Esophagus muscularis mucosa (tissue), 4 donors: ENCODE measurements at regions not wholly inside any gene's neighbourhood (a gene's known extent, or its start where the extent isn't known, plus 50 kb on each side); places are given as distances from the start of the nearest gene placed in this dataset.

Experiments
- DNase-seq: peaks from one replicate; pipeline ENCODE4 v3.0.0-alpha.2; 2017; ENCODE audit errors: extremely low spot score
- H3K27ac ChIP-seq, 4 donors: fragments of 200-600 bp; sonication (generic); replicated peaks in 1 of 4; 1 replicate in 3 of 4; 2 replicates in 1 of 4; pipeline ENCODE4 v1.5.1; 2016 to 2019; ENCODE audit warnings: mild to moderate bottlenecking in 1 of 4
- H3K27me3 ChIP-seq, 4 donors: fragments of 200-600 bp; sonication (generic); one replicate each; pipeline versions ENCODE4 v1.5.1 to v1.6.0; 2016 to 2019
- H3K36me3 ChIP-seq, 4 donors: fragments of 200-600 bp; sonication (generic); one replicate each; pipeline ENCODE4 v1.5.1; 2016 to 2019
- H3K4me1 ChIP-seq, 4 donors: fragments of 200-600 bp; sonication (generic); one replicate each; pipeline ENCODE4 v1.5.1; 2016 to 2019
- H3K4me3 ChIP-seq, 4 donors: fragments of 200-600 bp; sonication (generic); 1 replicate in 2 of 4; 2 replicates in 2 of 4; pipeline ENCODE4 v1.5.1; 2016 to 2019; ENCODE audit warnings: mild to moderate bottlenecking in 4 of 4, moderate library complexity in 1 of 4
- H3K9me3 ChIP-seq, 4 donors: fragments of 200-600 bp; sonication (generic); 1 replicate in 3 of 4; 2 replicates in 1 of 4; pipeline ENCODE4 v1.5.1; 2016 to 2019
- EP300 ChIP-seq: sonication (generic); formaldehyde crosslinking; IDR thresholded peaks from one replicate; pipeline ENCODE4 v1.6.1; 2017; ENCODE audit warnings: antibody characterized with exemption
- POLR2A ChIP-seq: fragments of 450-650 bp; IDR thresholded peaks from one replicate; pipeline ENCODE4 v1.6.1; 2017; ENCODE audit warnings: antibody characterized with exemption, moderate library complexity, mild to moderate bottlenecking, low read depth
- POLR2AphosphoS5 ChIP-seq, 2 donors: sonication (generic); formaldehyde crosslinking; IDR thresholded peaks; one replicate each; pipeline ENCODE4 v1.6.1; 2017; ENCODE audit warnings: antibody characterized with exemption in 2 of 2
- WGBS: methylation state at CpG from one replicate; pipeline ENCODE4 v1.1.5; 2018; 5-methylcytosine and 5-hydroxymethylcytosine counted together
- intact Hi-C: fragments of 100-400 bp; cut with DNase I; formaldehyde crosslinking; loops from one replicate; pipeline ENCODE4 v1.15.1; 2023
- TF ChIP-seq, protein P1 (sequence below), 3 experiments: fragments of 200-600 bp in 2 of 3; fragments of 450-650 bp in 1 of 3; sonication (generic) in 2 of 3; IDR thresholded peaks; one replicate each; pipeline ENCODE4 v1.5.1; 2017 to 2019; ENCODE audit warnings: antibody characterized with exemption in 3 of 3, mild to moderate bottlenecking in 2 of 3, moderate library complexity in 1 of 3

DNA sequence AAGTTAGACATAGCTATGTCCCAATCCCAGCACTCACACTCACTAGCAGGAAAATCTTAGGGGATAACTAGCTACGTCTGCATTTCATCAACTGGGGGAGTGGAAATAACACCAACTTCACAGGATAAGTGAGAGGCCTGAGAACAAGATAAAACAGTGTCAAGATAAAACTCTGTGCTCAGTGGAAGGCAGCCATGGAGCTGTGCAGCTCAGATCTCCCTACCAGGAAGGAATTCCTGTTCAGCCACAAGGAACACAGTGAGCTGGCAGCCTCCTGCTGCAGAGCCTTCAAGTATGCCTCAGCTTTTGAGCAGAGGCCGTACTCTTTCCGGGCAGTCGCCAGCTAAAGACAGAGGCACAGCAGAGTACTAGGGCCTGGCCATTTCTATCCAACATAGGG lies 115.8 kb upstream of the TOPAZ1 start:
- no peaks in the 10 kb centered on the region for H3K36me3 ChIP-seq
- peaks cover 0 to 9% (median 0%) of the 10 kb centered on the region in 4 donors for H3K27me3 ChIP-seq
- no peak overlapping the region for H3K27ac ChIP-seq
- DNase-seq: no peak
- H3K4me3 ChIP-seq: no peak overlapping the region
- 58% methylated on average over 4 of the region's 4 CpGs for WGBS
- peaks cover 0 to 5% (median 0%) of the 10 kb centered on the region in 4 donors for H3K9me3 ChIP-seq
- intact Hi-C loops: no loop called here
- H3K4me1 ChIP-seq: peaks cover 0 to 7% (median 0%) of the 10 kb centered on the region in 4 donors
- TF ChIP-seq, protein P1, sequence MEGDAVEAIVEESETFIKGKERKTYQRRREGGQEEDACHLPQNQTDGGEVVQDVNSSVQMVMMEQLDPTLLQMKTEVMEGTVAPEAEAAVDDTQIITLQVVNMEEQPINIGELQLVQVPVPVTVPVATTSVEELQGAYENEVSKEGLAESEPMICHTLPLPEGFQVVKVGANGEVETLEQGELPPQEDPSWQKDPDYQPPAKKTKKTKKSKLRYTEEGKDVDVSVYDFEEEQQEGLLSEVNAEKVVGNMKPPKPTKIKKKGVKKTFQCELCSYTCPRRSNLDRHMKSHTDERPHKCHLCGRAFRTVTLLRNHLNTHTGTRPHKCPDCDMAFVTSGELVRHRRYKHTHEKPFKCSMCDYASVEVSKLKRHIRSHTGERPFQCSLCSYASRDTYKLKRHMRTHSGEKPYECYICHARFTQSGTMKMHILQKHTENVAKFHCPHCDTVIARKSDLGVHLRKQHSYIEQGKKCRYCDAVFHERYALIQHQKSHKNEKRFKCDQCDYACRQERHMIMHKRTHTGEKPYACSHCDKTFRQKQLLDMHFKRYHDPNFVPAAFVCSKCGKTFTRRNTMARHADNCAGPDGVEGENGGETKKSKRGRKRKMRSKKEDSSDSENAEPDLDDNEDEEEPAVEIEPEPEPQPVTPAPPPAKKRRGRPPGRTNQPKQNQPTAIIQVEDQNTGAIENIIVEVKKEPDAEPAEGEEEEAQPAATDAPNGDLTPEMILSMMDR (IDR thresholded peaks at IDR 0.05): no peak
- no peak for TF ChIP-seq EP300
- TF ChIP-seq POLR2AphosphoS5 (IDR thresholded peaks at IDR 0.05): no peak
- TF ChIP-seq POLR2A: no peak

DNA sequence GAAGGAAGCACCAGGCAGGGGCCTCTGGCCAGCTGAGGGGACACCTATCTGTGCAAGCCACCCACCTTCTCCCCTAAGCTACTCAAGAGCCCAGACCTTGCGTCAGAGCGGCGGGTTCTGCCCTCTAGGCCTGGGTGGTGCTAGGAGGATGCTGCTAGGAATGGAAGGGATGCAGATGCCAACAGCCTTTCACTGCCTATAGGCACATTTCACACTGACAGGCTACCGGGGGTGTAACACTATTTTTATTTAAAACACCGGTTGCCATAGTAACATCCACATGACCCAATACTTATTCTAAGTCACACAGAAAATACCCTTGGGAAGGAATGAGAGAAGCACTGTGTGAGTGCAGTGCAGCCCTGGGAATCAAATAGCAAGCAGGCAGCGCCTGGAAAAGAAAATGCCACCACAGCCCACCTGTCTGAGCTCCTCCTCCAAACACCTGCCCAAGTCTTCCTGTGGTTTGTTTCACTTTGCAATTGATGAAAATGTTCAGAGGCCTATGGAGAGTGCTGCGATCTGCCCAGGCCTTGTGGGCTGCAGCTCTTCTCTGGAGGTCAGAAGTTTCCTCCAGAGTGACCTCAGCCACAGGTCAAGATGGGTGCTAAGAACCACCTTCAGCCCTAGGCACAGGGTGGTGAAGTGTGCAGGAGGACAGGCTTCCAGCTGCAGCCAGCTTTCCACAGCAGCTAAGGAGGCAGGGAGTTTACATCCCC lies 113.5 kb upstream of the TOPAZ1 start:
- peaks cover 0 to 5% (median 0%) of the 10 kb centered on the region in 4 donors for H3K9me3 ChIP-seq
- H3K36me3 ChIP-seq: no peaks in the 10 kb centered on the region
- no peak for TF ChIP-seq EP300
- TF ChIP-seq POLR2A: no peak
- 58% methylated on average over 7 of the region's 7 CpGs for WGBS
- no peak overlapping the region for H3K27ac ChIP-seq
- H3K27me3 ChIP-seq: peaks cover 0 to 14% (median 0%) of the 10 kb centered on the region in 4 donors
- H3K4me1 ChIP-seq: peaks cover 0 to 7% (median 0%) of the 10 kb centered on the region in 4 donors
- DNase-seq: no peak
- intact Hi-C loops: no loop called here
- H3K4me3 ChIP-seq: no peak overlapping the region

DNA sequence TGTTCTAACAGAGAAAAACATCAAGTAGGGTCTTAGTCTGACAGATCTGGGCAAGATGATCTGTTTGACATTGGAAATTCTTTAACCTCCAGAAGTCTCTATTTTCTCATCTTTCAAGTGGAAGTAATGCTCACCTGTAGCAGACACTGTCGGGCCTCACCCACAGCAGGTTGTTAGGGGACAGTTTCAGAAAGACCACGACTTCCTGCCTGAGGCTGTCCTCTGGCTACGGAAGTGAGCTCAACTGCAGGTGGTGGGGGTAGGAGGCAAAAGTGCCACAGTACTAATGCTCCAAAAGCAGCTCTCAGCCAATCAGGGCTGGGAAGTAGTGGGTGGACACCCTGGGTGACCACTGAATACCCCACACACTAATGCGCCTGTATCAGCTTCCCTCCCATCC lies 111.4 kb upstream of the TOPAZ1 start:
- Histone ChIP-seq H3K4me3 (no peak overlapping the region), H3K27me3 (peaks cover 0 to 20% (median 0%) of the 10 kb centered on the region in 4 donors), H3K9me3 (peaks cover 0 to 3% (median 0%) of the 10 kb centered on the region in 4 donors), H3K4me1 (peaks cover 0 to 7% (median 0%) of the 10 kb centered on the region in 4 donors), H3K27ac (no peak overlapping the region), H3K36me3 (no peaks in the 10 kb centered on the region)
- intact Hi-C loops: no loop called here
- DNase-seq: no peak
- 83% methylated on average over 4 of the region's 4 CpGs for WGBS
- TF ChIP-seq, protein P1 (IDR thresholded peaks at IDR 0.05): no peak
- no peak for TF ChIP-seq POLR2AphosphoS5 (IDR thresholded peaks at IDR 0.05)
- TF ChIP-seq EP300: no peak
- TF ChIP-seq POLR2A: no peak

DNA sequence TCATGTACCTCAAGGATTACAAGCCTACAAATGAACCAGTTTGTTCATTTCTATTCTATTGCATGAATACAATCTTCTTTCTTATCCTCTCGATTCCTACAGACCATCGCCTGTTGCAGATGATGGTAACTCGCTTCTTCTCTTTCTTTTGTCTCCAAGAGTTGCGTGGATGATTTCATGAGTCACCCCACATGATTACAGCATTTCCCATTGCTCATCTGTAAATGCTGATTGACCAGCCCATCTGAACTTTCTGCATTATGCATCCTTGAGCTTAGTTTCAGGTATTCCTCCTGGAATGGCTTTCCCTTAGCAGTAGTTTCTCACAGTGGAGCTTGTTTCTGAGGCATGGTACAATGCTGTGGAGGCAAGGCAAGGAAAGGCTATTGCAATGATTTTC lies 109.6 kb upstream of the TOPAZ1 start:
- 93% methylated on average over 4 of the region's 4 CpGs for WGBS
- peaks cover 0 to 26% (median 0%) of the 10 kb centered on the region in 4 donors for H3K27me3 ChIP-seq
- no peak overlapping the region for H3K27ac ChIP-seq
- no peaks in the 10 kb centered on the region for H3K36me3 ChIP-seq
- intact Hi-C loops: no loop called here
- H3K9me3 ChIP-seq: no peaks in the 10 kb centered on the region
- no peak overlapping the region for H3K4me3 ChIP-seq
- no peak for DNase-seq
- TF ChIP-seq POLR2AphosphoS5 (IDR thresholded peaks at IDR 0.05): no peak
- TF ChIP-seq, protein P1 (IDR thresholded peaks at IDR 0.05): no peak
- no peak for TF ChIP-seq POLR2A
- no peak for TF ChIP-seq EP300
- H3K4me1 ChIP-seq: peaks cover 0 to 7% (median 0%) of the 10 kb centered on the region in 4 donors

DNA sequence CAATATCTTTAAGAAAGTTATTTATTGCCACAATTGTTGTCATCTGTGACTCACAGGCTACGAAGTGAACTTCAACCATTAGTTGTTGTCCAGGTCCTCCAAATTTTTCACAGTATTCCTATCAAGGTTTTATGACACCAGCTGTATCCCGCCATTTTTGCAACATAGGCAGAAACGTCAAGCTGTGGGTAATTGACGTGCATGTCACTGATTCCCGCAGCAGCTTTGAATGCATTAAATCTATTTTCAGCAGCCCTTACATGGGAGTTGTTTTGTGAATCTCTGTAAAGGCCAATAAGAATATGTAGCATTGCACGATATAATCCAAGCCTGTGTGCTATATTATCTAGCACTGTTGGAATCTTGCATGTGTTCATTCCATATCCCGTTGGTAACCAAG lies 109.1 kb upstream of the TOPAZ1 start:
- Histone ChIP-seq H3K27me3 (peaks cover 0 to 26% (median 0%) of the 10 kb centered on the region in 4 donors), H3K9me3 (no peaks in the 10 kb centered on the region), H3K36me3 (no peaks in the 10 kb centered on the region), H3K4me3 (no peak overlapping the region), H3K27ac (no peak overlapping the region), H3K4me1 (peaks cover 0 to 7% (median 0%) of the 10 kb centered on the region in 4 donors)
- TF ChIP-seq, protein P1 (IDR thresholded peaks at IDR 0.05): no peak
- TF ChIP-seq POLR2AphosphoS5 (IDR thresholded peaks at IDR 0.05) (no peak), EP300 (no peak), POLR2A (no peak)
- DNase-seq: no peak
- 88% methylated on average over 7 of the region's 7 CpGs for WGBS
- intact Hi-C loops: no loop called here
